GM18909 (cell line): ENCODE measurements at regions not wholly inside any gene's neighbourhood (a gene's known extent, or its start where the extent isn't known, plus 50 kb on each side); places are given as distances from the start of the nearest gene placed in this dataset.
"Not testable (repeated sequence)": the region's sequence is repeated elsewhere in the genome, so short reads cannot be mapped to it uniquely, and the experiment has no call there.

ENCODE experiments used
- ATAC-seq: cut with Tn5 transposase; IDR thresholded peaks from one replicate; pipeline ENCODE4 v1.9.1; 2021; ENCODE audit warnings: mild to moderate bottlenecking; ENCODE audit not compliant: unreplicated experiment, poor library complexity

GRCh38 chr20:1799746-1800145 is 95.5 kb upstream of the SIRPA start:
- ATAC-seq: not testable (repeated sequence)

GRCh38 chr20:1798982-1799381 is 96.2 kb upstream of the SIRPA start:
- ATAC-seq: no peak

GRCh38 chr20:1793821-1794220 is 101.4 kb upstream of the SIRPA start:
- ATAC-seq: no peak

GRCh38 chr20:1792274-1792673 is 102.9 kb upstream of the SIRPA start:
- ATAC-seq: no peak

GRCh38 chr20:1790386-1790785 is 104.8 kb upstream of the SIRPA start:
- no peak for ATAC-seq

- ATAC-seq: no peak
These were observed 107.2 kb upstream of the SIRPA start for GRCh38 chr20:1788044-1788443.

GRCh38 chr20:1786486-1786885 is 108.7 kb upstream of the SIRPA start:
- ATAC-seq: no peak

- no peak for ATAC-seq
These were observed 110.6 kb upstream of the SIRPA start for GRCh38 chr20:1784586-1784985.

- ATAC-seq: no peak
These were observed 112.0 kb upstream of the SIRPA start for GRCh38 chr20:1783245-1783644.

GRCh38 chr20:1782181-1782580 is 113.0 kb upstream of the SIRPA start:
- ATAC-seq: no peak

GRCh38 chr20:1779567-1779966 is 115.6 kb upstream of the SIRPA start:
- no peak for ATAC-seq

GRCh38 chr20:1778338-1778737 is 116.9 kb upstream of the SIRPA start:
- ATAC-seq: no peak

GRCh38 chr20:1777476-1777820 is 117.8 kb upstream of the SIRPA start:
- ATAC-seq: no peak

- ATAC-seq: peak; percentile 81
These were observed 118.3 kb upstream of the SIRPA start for GRCh38 chr20:1776681-1777475.

- ATAC-seq: no peak
These were observed 117.5 kb upstream of the SIRPG start for GRCh38 chr20:1775117-1775516.

GRCh38 chr20:1774479-1774878 is 116.9 kb upstream of the SIRPG start:
- no peak for ATAC-seq

GRCh38 chr20:1773816-1774215 is 116.2 kb upstream of the SIRPG start:
- no peak for ATAC-seq

- no peak for ATAC-seq
These were observed 111.9 kb upstream of the SIRPG start for GRCh38 chr20:1769491-1769890.

GRCh38 chr20:1766731-1767130 is 109.2 kb upstream of the SIRPG start:
- ATAC-seq: no peak

GRCh38 chr20:1764136-1765033 is 106.8 kb upstream of the SIRPG start:
- ATAC-seq: peak; percentile 70

GRCh38 chr20:1761598-1761997 is 104.0 kb upstream of the SIRPG start:
- no peak for ATAC-seq

- ATAC-seq: no peak
These were observed 103.5 kb upstream of the SIRPG start for GRCh38 chr20:1761116-1761515.
